ENCODE measurements at regions not wholly inside any gene's neighbourhood (a gene's known extent, or its start where the extent isn't known, plus 50 kb on each side); places are given as distances from the start of the nearest gene placed in this dataset.

DNA sequence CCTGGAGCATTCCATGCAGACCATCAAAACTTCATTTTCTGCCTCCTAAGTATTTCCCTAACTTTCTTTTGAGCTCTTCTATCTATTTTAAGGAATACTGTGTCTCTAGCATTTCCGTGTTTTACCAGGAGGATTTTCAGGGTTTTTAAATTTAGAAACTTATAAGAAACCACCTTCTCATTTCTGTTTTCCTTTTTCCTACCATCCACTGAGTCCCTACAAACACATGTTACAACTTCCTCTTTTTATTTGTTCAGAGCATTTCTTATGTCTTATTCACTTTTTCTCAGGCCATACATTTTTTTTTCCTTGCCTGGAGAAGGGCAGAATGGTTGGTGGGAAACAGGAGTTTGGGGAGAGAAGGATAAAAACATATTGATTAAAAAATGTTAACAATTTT, 130.0 kb upstream of the BMP5 start:
- in situ Hi-C loops (cut with MboI; ENCODE audit: low sequenced_read_pairs), result no loop called here

DNA sequence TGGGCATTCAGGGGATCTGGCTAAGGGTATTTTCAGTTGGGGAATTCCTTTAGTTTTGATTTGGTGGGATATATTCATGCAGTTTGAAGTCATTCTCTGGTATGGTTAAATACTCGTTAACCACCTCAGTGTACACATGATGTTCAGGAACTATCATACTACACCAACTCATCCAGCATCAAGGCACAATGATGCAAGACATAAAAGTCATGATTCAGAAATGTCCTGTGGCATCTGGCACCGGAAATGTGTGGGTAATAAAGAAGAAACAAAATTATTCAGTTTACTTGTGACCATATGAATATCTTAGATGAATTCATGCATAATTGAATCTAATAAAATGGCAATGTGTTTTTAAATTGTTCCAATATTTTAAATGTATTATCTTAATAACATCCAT, 129.0 kb upstream of the BMP5 start:
- in situ Hi-C loops (cut with MboI; ENCODE audit: low sequenced_read_pairs), result no loop called here

DNA sequence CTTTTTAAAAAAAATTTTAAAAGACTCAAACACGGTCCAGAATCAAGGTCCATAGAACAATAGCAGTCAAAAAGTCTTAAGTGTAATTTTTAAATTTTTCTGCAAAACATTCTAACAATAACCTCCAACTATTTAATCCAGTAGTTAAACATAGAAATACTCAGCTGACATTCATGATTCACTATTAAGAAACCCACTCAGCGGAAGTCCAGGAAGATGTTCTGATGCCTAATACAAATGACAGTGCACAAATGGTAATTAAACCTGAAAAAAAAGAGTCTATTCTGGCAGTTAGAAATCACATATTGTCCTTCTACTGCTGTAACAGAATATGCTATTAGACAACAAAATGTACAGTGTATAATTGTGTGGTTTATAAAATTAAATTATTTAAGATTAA, 128.2 kb upstream of the BMP5 start:
- in situ Hi-C loops (cut with MboI; ENCODE audit: low sequenced_read_pairs), result no loop called here

DNA sequence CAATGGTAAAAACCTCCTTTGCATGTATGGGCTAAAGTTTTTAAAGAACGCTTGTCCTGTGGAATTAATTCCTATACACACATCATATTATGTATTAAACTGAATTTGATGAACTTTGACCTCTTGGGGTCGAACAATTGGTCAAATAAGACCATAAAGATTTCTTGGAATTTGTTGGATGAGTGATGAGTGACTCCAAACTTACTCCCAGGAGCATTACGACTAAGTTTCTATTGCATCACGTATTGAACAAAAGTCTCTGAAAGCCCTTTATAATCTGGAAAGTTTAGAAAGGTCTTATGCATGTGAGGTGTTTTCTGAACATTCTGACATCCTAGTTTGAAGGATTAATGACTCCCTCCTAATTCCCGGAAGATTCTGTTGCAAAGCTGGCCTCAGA, 126.9 kb upstream of the BMP5 start:
- in situ Hi-C loops (cut with MboI; ENCODE audit: low sequenced_read_pairs), result no loop called here

DNA sequence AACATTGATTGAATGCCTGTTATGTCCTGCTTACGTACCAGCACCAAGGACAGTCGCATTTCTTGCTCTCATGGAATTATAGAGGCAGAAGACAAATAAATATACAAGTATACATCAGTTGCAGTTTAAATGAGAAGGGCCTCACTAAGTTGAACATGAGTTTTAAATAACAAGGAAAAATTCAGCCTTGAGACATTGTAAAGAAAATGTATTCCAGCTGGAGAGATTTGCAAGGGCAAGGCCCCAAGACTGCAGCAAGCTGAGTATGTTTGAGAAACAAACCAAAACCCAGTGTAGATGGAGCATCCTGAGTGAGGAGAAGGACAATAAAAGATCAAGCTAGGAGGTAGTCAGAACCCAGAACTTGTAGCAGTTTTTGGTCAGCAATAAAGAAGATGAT, 123.2 kb upstream of the BMP5 start:
- in situ Hi-C loops (cut with MboI; ENCODE audit: low sequenced_read_pairs), result no loop called here

DNA sequence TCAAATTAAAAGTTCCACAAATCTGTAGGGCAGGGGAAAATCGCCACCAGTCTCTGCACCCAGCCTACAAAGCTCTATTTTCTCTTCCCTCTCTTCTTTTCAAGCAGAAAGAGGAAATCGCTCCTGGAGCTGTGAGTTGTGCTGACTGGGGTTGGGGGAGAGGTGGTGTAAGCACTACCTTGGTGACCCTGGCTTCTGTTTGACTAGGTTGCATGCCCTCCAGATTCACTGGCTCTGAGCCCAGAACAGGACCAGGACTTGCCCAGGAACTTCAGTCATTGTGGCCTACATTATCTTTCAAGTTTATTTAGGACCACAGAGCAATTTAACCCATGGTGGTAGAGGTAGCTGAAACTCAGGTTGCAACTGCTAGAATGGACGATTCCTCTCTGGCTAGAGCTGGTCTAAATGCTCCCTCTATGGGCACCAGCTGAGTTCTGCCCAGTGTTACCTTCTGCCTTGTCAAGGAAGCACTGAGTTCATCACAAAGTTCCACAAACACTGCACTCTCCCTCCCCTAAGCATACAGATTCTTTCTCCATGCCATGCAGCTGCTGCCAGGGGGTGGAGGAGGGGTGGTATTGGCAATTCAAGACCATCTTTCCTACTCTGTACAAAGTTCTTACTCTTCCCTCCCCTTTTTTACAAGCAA, 122.0 kb upstream of the BMP5 start:
- in situ Hi-C loops (cut with MboI; ENCODE audit: low sequenced_read_pairs), result no loop called here

DNA sequence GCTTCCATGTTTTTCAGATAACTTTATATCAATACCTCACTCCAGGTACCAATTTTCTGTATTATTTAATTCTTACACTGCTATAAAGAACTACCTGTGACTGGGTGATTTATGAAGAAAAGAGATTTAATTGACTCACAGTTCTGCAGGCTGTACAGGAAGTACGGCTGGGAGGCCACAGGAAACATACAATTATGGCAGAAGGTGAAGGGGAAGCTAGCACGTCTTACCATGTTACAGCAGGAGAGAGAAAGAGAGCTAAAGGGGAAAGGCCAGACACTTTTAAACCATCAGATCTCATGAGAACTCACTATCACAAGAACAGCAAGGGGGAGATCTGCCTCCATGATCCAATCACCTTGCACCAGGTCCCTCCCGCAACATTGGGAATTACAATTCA, 119.1 kb upstream of the BMP5 start:
- in situ Hi-C loops (cut with MboI; ENCODE audit: low sequenced_read_pairs), result no loop called here

DNA sequence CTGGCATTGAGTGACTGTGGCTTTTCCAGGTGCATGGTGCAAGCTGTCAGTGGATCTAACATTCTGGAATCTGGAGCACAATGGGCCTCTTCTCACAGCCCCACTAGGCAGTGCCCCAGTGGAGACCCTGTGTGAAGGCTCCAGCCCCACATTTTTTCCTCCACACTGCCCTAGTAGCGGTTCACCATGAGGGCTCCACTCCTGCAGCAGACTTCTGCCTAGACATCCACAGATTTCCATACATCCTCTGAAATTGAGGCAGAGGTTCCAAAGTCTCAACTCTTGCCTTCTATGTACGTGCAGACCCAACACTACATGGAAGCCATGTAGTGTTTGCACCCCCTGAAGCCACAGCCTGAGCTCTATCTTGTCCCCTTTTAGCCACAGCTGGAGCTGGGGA, 118.0 kb upstream of the BMP5 start:
- in situ Hi-C loops (cut with MboI; ENCODE audit: low sequenced_read_pairs), result no loop called here

DNA sequence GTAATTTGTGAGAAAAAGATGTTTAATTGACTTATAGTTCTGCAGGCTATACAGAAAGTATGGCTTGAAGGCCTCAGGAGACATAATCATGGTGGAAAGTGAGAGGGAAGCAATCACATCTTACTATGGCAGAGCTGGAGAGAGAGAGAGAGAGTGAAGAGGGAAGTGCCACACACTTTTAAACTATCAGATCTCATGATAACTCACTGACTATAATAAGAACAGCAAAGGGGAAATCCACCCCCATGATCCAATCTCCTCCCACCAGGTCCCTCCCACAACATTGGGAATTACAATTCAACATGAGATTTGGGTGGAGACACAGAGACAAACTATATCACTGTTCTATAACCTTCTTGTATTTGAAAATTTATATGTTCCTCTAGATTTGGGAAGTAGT, 117.2 kb upstream of the BMP5 start:
- in situ Hi-C loops (cut with MboI; ENCODE audit: low sequenced_read_pairs), result no loop called here

DNA sequence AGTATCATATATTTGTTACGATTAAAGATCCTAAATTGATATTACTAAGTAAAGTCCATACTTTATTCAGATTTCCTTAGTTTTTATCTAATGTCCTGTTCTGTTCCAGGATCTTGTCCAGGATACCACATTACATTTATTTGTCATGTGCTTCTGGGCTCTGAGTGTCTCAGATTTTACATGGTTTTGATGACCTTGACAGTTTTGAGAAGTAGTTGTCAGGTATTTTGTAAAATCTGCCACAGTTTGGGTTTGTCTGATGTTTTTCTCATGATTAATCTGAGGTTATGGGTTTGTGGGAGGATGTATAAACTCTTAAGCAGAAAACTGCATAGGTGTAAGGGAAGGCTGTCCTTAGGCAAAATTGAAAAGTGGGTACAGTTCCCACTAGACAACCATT, 109.9 kb upstream of the BMP5 start:
- in situ Hi-C loops (cut with MboI; ENCODE audit: low sequenced_read_pairs), result loop anchor here (10.0 kb wide), 1 partner anchor 309 kb away; no protein-coding TSS in a partner anchor

DNA sequence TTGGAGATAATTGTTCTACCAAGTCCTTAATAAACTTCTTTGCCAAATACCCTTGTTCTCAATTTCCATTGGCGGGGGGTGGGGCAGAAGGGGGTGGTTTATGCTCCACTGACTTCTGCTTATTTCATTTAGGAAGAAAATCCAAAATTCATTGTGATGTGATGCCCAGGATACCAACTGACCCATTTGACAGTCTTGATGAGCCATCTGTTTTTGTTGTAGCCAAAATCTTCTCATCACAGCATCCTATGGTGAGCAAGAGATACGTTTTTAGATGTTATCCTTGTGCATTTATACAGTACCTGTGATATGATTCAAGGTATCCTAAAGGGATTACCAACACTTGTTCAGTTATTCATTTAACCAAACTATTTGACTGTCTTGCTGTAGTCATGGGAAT, 108.5 kb upstream of the BMP5 start:
- in situ Hi-C loops (cut with MboI; ENCODE audit: low sequenced_read_pairs), result loop anchor here (10.0 kb wide), 1 partner anchor 311 kb away; no protein-coding TSS in a partner anchor

DNA sequence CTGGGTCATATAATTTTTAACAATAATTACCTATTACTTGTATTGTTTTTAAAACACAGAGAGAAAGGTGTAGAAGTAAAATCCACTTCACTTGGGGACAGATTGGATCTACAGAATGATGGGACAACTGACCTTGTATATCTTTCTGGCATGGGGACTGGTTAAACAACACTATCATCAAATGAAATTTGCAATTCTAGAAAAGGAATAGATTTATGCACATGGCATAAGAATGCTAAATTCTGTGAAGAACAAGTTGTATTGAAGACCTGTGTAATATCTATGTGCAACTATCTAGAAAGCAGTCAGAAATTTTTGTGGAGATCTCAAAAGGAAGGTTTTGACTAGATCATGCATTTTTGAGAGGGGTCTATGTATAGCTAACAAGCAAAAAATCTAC, 106.3 kb upstream of the BMP5 start:
- in situ Hi-C loops (cut with MboI; ENCODE audit: low sequenced_read_pairs), result loop anchor here (10.0 kb wide), 1 partner anchor 313 kb away; no protein-coding TSS in a partner anchor

DNA sequence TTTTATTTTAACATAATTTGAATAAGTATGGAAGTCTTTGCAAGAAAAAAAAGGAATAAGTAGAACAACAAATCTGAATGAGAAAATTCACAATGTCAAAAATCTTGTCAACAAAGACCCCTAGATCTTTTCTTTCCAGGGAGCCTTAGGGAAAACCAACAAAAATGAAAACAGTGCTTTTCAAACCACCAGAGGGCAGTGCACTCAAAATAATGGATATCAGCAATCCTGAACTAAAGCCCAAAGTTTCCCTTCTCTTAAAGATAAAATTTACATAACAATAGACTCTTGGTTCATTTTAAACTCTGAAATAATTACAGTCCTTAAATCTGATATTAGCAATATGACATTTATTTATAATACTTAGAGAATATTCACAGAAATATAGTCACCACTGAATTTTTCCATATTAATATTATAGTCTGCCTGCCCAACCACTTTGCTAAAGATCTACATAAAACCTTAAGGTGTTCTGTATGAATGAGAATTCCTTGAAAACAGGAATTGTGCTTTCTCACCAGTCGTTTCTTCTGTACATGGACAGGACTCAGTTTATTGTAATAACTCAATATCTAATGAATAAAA, 105.3 kb upstream of the BMP5 start:
- in situ Hi-C loops (cut with MboI; ENCODE audit: low sequenced_read_pairs), result loop anchor here (10.0 kb wide), 1 partner anchor 314 kb away; no protein-coding TSS in a partner anchor

DNA sequence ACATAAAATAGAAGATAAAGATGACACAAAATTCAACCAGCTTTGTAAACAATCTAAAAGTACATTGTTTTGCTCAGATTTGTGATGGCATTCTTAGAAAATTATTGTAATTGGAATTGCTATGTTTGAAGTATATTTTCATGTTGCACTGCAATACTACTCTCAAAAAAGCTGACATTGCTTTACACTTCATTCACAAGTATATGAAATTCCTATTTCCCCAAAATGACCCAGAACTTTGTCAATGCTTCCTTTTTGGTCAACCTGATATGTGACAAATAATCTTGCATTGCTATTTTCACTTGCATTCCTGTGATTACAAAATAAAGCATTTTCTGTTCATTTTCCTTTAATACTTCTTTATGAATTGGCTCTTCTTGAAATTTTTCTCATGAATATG, 104.1 kb upstream of the BMP5 start:
- in situ Hi-C loops (cut with MboI; ENCODE audit: low sequenced_read_pairs), result no loop called here

DNA sequence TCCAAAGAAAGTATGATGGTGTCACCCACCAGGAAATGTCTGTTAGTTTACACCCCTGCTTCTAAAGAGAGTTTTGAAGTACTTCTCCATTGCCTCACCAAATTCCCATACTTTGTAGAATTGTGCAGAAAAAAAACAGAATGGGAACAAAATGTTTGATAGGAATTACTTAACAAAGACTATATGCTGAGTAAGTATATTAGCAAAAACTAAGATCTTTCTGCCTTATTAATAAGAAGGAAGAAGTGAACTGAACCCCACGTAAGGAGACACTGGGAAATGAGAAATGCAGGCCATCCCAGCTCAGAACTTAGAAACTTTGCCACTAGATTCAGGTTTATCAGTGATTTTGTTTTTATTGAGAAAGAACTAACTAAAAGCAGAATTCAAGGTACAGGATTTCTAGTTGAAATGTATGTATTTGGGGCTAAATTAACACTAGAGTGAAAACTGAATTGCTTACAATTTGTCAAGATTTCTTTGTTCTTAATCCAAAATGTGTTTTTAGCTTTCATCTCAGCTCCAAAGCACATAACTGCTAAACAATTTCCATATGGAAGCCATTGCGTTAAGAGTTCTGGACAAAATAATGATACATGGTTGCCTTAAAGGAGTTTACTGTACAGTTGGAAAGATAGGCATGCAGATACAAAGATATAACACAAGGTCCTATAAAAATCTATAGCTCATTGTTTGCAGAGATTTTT, 102.7 kb upstream of the BMP5 start:
- in situ Hi-C loops (cut with MboI; ENCODE audit: low sequenced_read_pairs), result no loop called here

DNA sequence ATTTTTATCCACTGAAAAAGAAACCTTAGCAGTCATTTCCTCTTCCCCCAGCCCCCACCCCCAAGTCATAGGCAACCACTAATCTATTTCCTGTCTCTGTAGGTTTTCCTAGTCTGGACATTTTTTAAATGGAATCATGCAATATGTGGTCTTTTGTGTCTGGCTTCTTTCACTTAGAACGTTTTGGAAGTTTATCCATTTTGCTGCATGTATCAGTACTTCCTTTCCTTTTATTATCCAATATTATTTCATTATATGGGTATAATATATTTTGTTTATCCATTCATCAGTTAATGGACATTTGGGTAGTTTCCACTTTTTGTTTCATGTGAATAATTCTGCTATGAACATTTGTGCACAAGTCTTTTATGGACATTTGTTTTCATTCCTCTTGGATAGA, 99.3 kb upstream of the BMP5 start:
- in situ Hi-C loops (cut with MboI; ENCODE audit: low sequenced_read_pairs), result no loop called here

DNA sequence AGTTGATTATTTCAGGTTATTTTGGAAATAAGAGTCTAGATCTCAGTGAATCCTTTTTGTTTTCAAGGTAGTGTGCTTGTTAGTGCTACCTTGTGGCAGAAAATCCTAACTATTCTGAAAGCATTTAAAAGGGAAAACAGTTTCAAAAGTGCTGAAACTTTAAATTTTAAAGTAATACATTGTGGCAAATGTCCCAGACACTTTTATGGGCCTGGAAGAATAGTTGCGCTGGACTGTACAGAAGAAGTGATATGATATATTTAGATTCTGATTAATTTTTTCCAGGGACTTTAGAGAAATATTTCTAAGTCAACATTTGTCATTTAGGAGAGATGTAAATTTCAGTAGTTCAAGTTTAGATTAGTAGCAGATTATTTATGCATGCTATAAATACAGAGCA, 96.7 kb upstream of the BMP5 start:
- in situ Hi-C loops (cut with MboI; ENCODE audit: low sequenced_read_pairs), result no loop called here

DNA sequence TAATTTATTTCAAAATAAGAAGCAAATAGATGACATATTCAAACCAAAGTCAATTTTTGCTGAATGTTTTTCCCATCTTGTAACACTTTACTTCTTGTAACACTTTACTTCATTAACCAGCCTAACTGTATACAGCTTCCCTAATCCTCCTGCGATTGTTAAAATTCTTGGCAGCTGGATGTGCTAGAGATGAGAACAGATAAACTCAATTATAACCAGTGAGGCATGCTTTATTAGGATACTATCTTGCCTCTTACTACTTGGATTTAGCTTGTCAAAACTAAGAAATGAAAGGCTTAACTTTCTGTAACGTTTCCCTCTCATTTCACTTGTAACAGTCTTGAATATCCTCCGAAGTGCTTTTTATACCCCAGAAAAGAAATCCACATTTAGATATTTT, 94.1 kb upstream of the BMP5 start:
- in situ Hi-C loops (cut with MboI; ENCODE audit: low sequenced_read_pairs), result no loop called here

DNA sequence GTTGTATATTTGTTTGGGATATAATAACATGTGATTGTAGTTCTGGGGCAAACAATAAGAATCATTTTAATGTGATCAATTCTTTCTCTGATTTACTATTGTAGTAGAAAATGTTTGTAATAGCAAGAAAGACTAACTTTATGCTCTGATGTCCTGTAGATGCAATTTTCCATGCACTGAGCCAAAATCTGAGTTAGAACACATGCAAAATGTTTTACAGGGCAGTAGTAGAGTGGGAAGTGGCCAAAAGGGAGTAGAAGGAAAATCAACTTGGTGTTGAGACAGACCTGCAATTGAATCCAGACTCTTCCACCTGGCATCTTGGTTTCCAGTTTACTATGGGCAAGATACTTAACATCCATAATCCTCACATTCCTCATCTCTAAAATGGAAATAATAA, 93.5 kb upstream of the BMP5 start:
- in situ Hi-C loops (cut with MboI; ENCODE audit: low sequenced_read_pairs), result no loop called here

DNA sequence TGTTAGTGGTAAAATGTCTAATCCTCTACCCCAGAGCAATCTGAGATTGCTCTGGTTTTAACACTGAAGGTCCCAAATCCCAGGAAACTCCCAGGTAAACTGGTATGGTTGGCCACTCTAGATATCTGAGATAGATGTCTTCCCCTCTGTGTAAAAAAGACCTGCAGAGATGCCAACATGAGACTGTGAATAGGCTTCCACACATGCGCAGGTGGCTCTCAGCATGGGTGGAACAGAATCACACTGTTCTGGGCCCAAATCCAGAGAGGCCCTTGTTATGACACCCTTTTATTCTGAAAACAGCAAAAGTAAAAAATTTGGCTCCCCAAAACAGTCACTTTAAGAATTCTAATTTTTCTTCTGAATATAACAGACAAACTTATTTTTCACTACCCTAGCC, 88.7 kb upstream of the BMP5 start:
- in situ Hi-C loops (cut with MboI; ENCODE audit: low sequenced_read_pairs), result no loop called here

DNA sequence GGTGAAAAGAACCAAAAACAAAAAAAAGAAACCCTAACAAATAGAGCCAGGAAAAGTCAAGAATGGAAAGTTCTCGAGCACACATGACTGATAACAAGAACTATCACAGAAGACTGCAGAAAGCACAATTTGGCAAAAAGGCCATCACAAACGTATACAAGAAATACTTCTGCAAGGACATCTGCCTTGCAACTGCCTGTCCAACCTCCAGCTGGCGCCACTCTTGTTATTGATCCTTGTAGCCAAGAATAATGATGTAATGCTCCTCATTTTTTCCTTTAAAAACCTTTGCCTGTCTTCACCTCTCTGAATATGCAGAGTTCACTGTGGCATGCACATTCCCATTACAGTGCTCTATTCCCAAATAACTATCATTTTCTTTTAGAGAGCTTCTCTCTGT, 87.9 kb upstream of the BMP5 start:
- in situ Hi-C loops (cut with MboI; ENCODE audit: low sequenced_read_pairs), result no loop called here

DNA sequence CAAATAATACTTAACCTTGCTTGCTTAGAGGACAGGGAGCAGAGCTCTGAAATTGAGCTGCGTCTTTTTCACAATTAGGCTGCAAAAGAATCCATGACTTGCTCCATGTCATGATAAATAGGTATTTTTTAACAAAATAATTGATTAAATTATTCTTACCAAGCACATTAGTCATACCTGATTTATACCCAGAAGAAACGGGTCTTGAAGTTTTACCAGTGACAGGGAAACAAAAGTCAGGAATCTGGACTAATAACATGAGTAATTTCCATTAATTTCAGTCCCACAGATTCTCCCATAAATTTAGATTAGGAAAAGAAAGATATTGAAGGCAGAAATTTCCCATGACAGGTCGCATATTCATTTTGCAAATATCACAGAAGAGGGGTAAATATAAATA, 85.0 kb upstream of the BMP5 start:
- in situ Hi-C loops (cut with MboI; ENCODE audit: low sequenced_read_pairs), result no loop called here
